Activated CD4-positive, alpha-beta memory T cell treated with anti-CD3 and anti-CD28 coated beads for 36 hours (primary cell): ENCODE measurements at regions not wholly inside any gene's neighbourhood (a gene's known extent, or its start where the extent isn't known, plus 50 kb on each side); places are given as distances from the start of the nearest gene placed in this dataset.

Experiments used
- CTCF ChIA-PET: fragments of 350-600 bp; sonication (Branson Sonifier 250); formaldehyde crosslinking; loops from one replicate; lab custom pipeline; 2021; ENCODE audit warnings: antibody characterized with exemption, inconsistent platforms; lab: Charles Lee
- POLR2A ChIA-PET: fragments of 350-600 bp; sonication (Branson Sonifier 250); formaldehyde crosslinking; loops from one replicate; lab custom pipeline; 2021; ENCODE audit warnings: antibody characterized with exemption; lab: Charles Lee
- DNase-seq: peaks from one replicate; pipeline ENCODE4 v3.0.0-alpha.2; 2020
- H3K27ac Mint-ChIP-seq: one replicate; pipeline ENCODE4 v1.8.0; 2021; ENCODE audit warnings: mixed read lengths
- H3K27me3 Mint-ChIP-seq: one replicate; pipeline ENCODE4 v1.8.0; 2021; ENCODE audit warnings: mixed read lengths
- H3K36me3 Mint-ChIP-seq: one replicate; pipeline ENCODE4 v1.8.0; 2021; ENCODE audit warnings: mixed read lengths
- H3K4me1 Mint-ChIP-seq: one replicate; pipeline ENCODE4 v1.8.0; 2021; ENCODE audit warnings: low read depth, mixed read lengths
- H3K4me3 Mint-ChIP-seq: one replicate; pipeline ENCODE4 v1.8.0; 2021; ENCODE audit warnings: mild to moderate bottlenecking, mixed read lengths
- H3K9me3 Mint-ChIP-seq: one replicate; pipeline ENCODE4 v1.8.0; 2021; ENCODE audit warnings: mixed read lengths
- intact Hi-C: fragments of 100-400 bp; cut with micrococcal nuclease; formaldehyde crosslinking; loops from one replicate; pipeline ENCODE4 v1.15.1; 2023

GRCh38 chr6:211871-212497, 80.3 kb upstream of the DUSP22 start:
- intact Hi-C loops = no loop called here
- no peak overlapping the region for H3K4me3 Mint-ChIP-seq
- no peak overlapping the region for H3K27ac Mint-ChIP-seq
- CTCF ChIA-PET = interaction anchor here (0.8 kb wide), 1 partner anchor 22 kb away, joined by 4 read pairs; no protein-coding TSS in a partner anchor
- H3K36me3 Mint-ChIP-seq = no peaks in the 10 kb centered on the region
- peaks cover 28% of the 10 kb centered on the region for H3K27me3 Mint-ChIP-seq
- peaks cover 4% of the 10 kb centered on the region for H3K9me3 Mint-ChIP-seq
- H3K4me1 Mint-ChIP-seq = peaks cover 52% of the 10 kb centered on the region
- DNase-seq = no peak
- POLR2A ChIA-PET = no interaction called here

GRCh38 chr6:213284-213683, 79.0 kb upstream of the DUSP22 start:
- Mint-ChIP-seq H3K27me3 (peaks cover 29% of the 10 kb centered on the region), H3K27ac (no peak overlapping the region), H3K36me3 (no peaks in the 10 kb centered on the region), H3K9me3 (peaks cover 4% of the 10 kb centered on the region), H3K4me1 (peaks cover 55% of the 10 kb centered on the region), H3K4me3 (no peak overlapping the region)
- intact Hi-C loops = no loop called here
- POLR2A ChIA-PET = no interaction called here
- CTCF ChIA-PET = no interaction called here
- DNase-seq = no peak

GRCh38 chr6:214428-214827, 77.9 kb upstream of the DUSP22 start:
- Mint-ChIP-seq H3K9me3 (peaks cover 4% of the 10 kb centered on the region), H3K4me3 (no peak overlapping the region), H3K36me3 (no peaks in the 10 kb centered on the region), H3K27ac (no peak overlapping the region), H3K4me1 (peaks cover 45% of the 10 kb centered on the region), H3K27me3 (peaks cover 26% of the 10 kb centered on the region)
- intact Hi-C loops = no loop called here
- DNase-seq = no peak
- ChIA-PET CTCF (interaction anchor here (1.6 kb wide), 1 partner anchor 25 kb away, joined by 5 read pairs; no protein-coding TSS in a partner anchor), POLR2A (interaction anchor here (2.7 kb wide), 1 partner anchor 25 kb away, joined by 9 read pairs; no protein-coding TSS in a partner anchor)

GRCh38 chr6:215335-216034, 76.8 kb upstream of the DUSP22 start:
- Mint-ChIP-seq H3K4me1 (peaks cover 35% of the 10 kb centered on the region), H3K27me3 (peaks cover 27% of the 10 kb centered on the region), H3K4me3 (no peak overlapping the region), H3K36me3 (no peaks in the 10 kb centered on the region), H3K27ac (peak overlapping the region; percentile 16), H3K9me3 (peaks cover 4% of the 10 kb centered on the region)
- intact Hi-C loops = loop anchor here (1.0 kb wide), 2 partner anchors 10 to 21 kb away; no protein-coding TSS in a partner anchor
- DNase-seq = peak; percentile 90
- ChIA-PET CTCF (interaction anchor here (1.1 to 2.3 kb wide), 8 partner anchors 10 to 506 kb away, joined by 3 to 10 read pairs (median 6); no protein-coding TSS in a partner anchor), POLR2A (interaction anchor here (1.0 to 2.7 kb wide), 7 partner anchors 10 to 178 kb away, joined by 3 to 12 read pairs (median 3); no protein-coding TSS in a partner anchor)

- peaks cover 45% of the 10 kb centered on the region for H3K4me1 Mint-ChIP-seq
- H3K36me3 Mint-ChIP-seq = no peaks in the 10 kb centered on the region
- H3K4me3 Mint-ChIP-seq = no peak overlapping the region
- H3K27ac Mint-ChIP-seq = no peak overlapping the region
- peaks cover 18% of the 10 kb centered on the region for H3K27me3 Mint-ChIP-seq
- H3K9me3 Mint-ChIP-seq = peaks cover 4% of the 10 kb centered on the region
- peak; percentile 52 for DNase-seq
- ChIA-PET POLR2A (interaction anchor here (2.5 kb wide), 1 partner anchor 8 kb away, joined by 12 read pairs; no protein-coding TSS in a partner anchor), CTCF (interaction anchor here (0.6 to 2.3 kb wide), 9 partner anchors 9 to 189 kb away, joined by 3 to 10 read pairs (median 6); no protein-coding TSS in a partner anchor)
- intact Hi-C loops = no loop called here
Measured at GRCh38 chr6:217048-217659, 75.1 kb upstream of the DUSP22 start.

- H3K9me3 Mint-ChIP-seq = peaks cover 4% of the 10 kb centered on the region
- peaks cover 11% of the 10 kb centered on the region for H3K27me3 Mint-ChIP-seq
- H3K27ac Mint-ChIP-seq = no peak overlapping the region
- no peak overlapping the region for H3K4me3 Mint-ChIP-seq
- DNase-seq = no peak
- peaks cover 56% of the 10 kb centered on the region for H3K4me1 Mint-ChIP-seq
- no peaks in the 10 kb centered on the region for H3K36me3 Mint-ChIP-seq
- ChIA-PET CTCF (interaction anchor here (0.7 to 2.3 kb wide), 6 partner anchors 8 to 111 kb away, joined by 3 to 9 read pairs (median 5); no protein-coding TSS in a partner anchor), POLR2A (no interaction called here)
- intact Hi-C loops = no loop called here
Measured at GRCh38 chr6:218153-219018, 73.9 kb upstream of the DUSP22 start.

- ChIA-PET POLR2A (no interaction called here), CTCF (interaction anchor here (1.2 kb wide), 1 partner anchor 100 kb away, joined by 4 read pairs; no protein-coding TSS in a partner anchor)
- Mint-ChIP-seq H3K9me3 (no peaks in the 10 kb centered on the region), H3K4me3 (no peak overlapping the region), H3K36me3 (no peaks in the 10 kb centered on the region), H3K27me3 (peaks cover 15% of the 10 kb centered on the region), H3K4me1 (peaks cover 62% of the 10 kb centered on the region), H3K27ac (no peak overlapping the region)
- no peak for DNase-seq
- intact Hi-C loops = no loop called here
Measured at GRCh38 chr6:219019-219570, 73.2 kb upstream of the DUSP22 start.

GRCh38 chr6:219641-220198, 72.6 kb upstream of the DUSP22 start:
- no peak overlapping the region for H3K27ac Mint-ChIP-seq
- ChIA-PET CTCF (no interaction called here), POLR2A (no interaction called here)
- no peak overlapping the region for H3K4me3 Mint-ChIP-seq
- no peak for DNase-seq
- peaks cover 15% of the 10 kb centered on the region for H3K27me3 Mint-ChIP-seq
- no peaks in the 10 kb centered on the region for H3K36me3 Mint-ChIP-seq
- H3K9me3 Mint-ChIP-seq = no peaks in the 10 kb centered on the region
- intact Hi-C loops = no loop called here
- peaks cover 64% of the 10 kb centered on the region for H3K4me1 Mint-ChIP-seq

- H3K9me3 Mint-ChIP-seq = no peaks in the 10 kb centered on the region
- CTCF ChIA-PET = no interaction called here
- intact Hi-C loops = no loop called here
Measured at GRCh38 chr6:220312-220711, 72.0 kb upstream of the DUSP22 start.

GRCh38 chr6:220721-221475, 71.4 kb upstream of the DUSP22 start:
- ChIA-PET POLR2A (interaction anchor here (0.6 to 1.4 kb wide), 4 partner anchors 11 to 330 kb away, joined by 3 to 5 read pairs (median 3); partner anchors contain the start of gene IRF4), CTCF (interaction anchor here (0.6 to 1.4 kb wide), 4 partner anchors 15 to 73 kb away, joined by 3 to 5 read pairs (median 3); no protein-coding TSS in a partner anchor)
- Mint-ChIP-seq H3K4me3 (no peak overlapping the region), H3K27ac (no peak overlapping the region), H3K27me3 (peaks cover 15% of the 10 kb centered on the region), H3K4me1 (peaks cover 65% of the 10 kb centered on the region), H3K36me3 (no peaks in the 10 kb centered on the region), H3K9me3 (no peaks in the 10 kb centered on the region)
- peak; percentile 53 for DNase-seq
- intact Hi-C loops = loop anchor here (1.0 kb wide), 1 partner anchor 32 kb away; no protein-coding TSS in a partner anchor

More at GRCh38 chr6:220312-220711, 72.0 kb upstream of the DUSP22 start:
- Mint-ChIP-seq H3K36me3 (no peaks in the 10 kb centered on the region), H3K4me3 (no peak overlapping the region), H3K27me3 (peaks cover 15% of the 10 kb centered on the region), H3K4me1 (peaks cover 65% of the 10 kb centered on the region), H3K27ac (no peak overlapping the region)
- DNase-seq = no peak
- POLR2A ChIA-PET = interaction anchor here (1.0 to 1.2 kb wide), 2 partner anchors 171 to 248 kb away, joined by 3 read pairs; partner anchors contain the start of gene IRF4
